ENCODE measurements at regions not wholly inside any gene's neighbourhood (a gene's known extent, or its start where the extent isn't known, plus 50 kb on each side); places are given as distances from the start of the nearest gene placed in this dataset.

DNA sequence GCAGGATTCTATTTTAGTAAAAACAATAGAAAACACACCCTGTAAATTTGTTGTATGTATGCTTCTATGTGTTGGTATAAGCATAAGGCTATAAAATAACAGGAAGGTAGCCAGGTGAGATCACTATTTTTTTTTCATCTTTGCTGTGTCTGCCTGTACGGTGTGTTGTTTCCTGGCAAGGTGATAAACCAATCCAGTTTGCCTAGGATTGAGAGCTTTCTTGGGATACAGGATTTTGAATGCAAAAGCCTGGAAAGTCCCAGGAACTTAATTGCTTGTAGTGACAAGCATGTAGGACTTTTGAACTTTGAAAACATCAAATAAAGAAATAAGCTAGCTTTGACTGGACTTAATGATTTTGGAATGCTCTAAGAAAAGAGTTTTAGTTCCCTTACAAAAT lies 83.3 kb upstream of the RORB start:
- Mint-ChIP-seq H3K4me1 (no peaks in the 10 kb centered on the region), H3K9me3 (ENCODE audit: insufficient read depth) (no peaks in the 10 kb centered on the region), H3K27ac (no peak overlapping the region), H3K4me3 (no peak overlapping the region), H3K27me3 (no peaks in the 10 kb centered on the region)
- no peak overlapping the region for H3K4me3 ChIP-seq (ENCODE audit: control extremely low read depth in 1 of 5, extremely low read depth in 1 of 5, insufficient read depth in 1 of 5, low read depth in 2 of 5, low read length in 4 of 5)
- H3K79me2 ChIP-seq (ENCODE audit: control insufficient read depth, insufficient read depth, low read length) = no peaks in the 10 kb centered on the region
- ChIA-PET CTCF (no interaction called here), POLR2A (no interaction called here)
- no peak overlapping the region for H3K4me2 ChIP-seq (replicated peaks; ENCODE audit: low read depth, low read length, poor library complexity, severe bottlenecking)
- no peak overlapping the region for H3K9ac ChIP-seq (ENCODE audit: low read length)
- intact Hi-C loops (cut with micrococcal nuclease) = no loop called here
- no peaks in the 10 kb centered on the region for H3K4me1 ChIP-seq (ENCODE audit: control insufficient read depth in 2 of 2, insufficient read depth in 2 of 2, low read length in 2 of 2)
- H3K36me3 ChIP-seq (replicated peaks in 1 of 2; ENCODE audit: control extremely low read depth in 1 of 2, control insufficient read depth in 1 of 2, extremely low read depth in 1 of 2, insufficient read depth in 2 of 2, low read length in 1 of 2) = no peaks in the 10 kb centered on the region
- ATAC-seq (ENCODE audit: low read depth) (no peak), DNase-seq (no peak)
- H4K20me1 ChIP-seq (ENCODE audit: control insufficient read depth, insufficient read depth, low read length, poor library complexity, severe bottlenecking) = no peaks in the 10 kb centered on the region
- H3K27me3 ChIP-seq (replicated peaks in 1 of 4; ENCODE audit: control extremely low read depth in 1 of 4, control insufficient read depth in 3 of 4, insufficient read depth in 4 of 4, low read length in 3 of 4) = no peaks in the 10 kb centered on the region
- 91% methylated on average over 1 of the region's 1 CpG for WGBS (ENCODE audit: insufficient coverage)
- no peak for TF ChIP-seq EZH2 (IDR thresholded peaks at IDR 0.05; ENCODE audit: borderline replicate concordance, insufficient read depth, low read depth, low read length, poor library complexity, severe bottlenecking)
- no peak for TF ChIP-seq CTCF (IDR thresholded peaks at IDR 0.05)
- H3K27ac ChIP-seq (ENCODE audit: low read length in 2 of 2) = no peak overlapping the region
- H3K9me3 ChIP-seq (ENCODE audit: control extremely low read depth in 1 of 3, control insufficient read depth in 2 of 3, insufficient read depth in 1 of 3, low read length in 2 of 3) = no peaks in the 10 kb centered on the region
- no peak overlapping the region for H2AFZ ChIP-seq (ENCODE audit: insufficient read depth, low read depth, low read length, poor library complexity, severe bottlenecking)

GRCh38 chr9:74414325-74414724 lies 82.8 kb upstream of the RORB start:
- Histone ChIP-seq H3K27me3 (replicated peaks in 1 of 4; ENCODE audit: control extremely low read depth in 1 of 4, control insufficient read depth in 3 of 4, insufficient read depth in 4 of 4, low read length in 3 of 4) (no peaks in the 10 kb centered on the region), H3K4me1 (ENCODE audit: control insufficient read depth in 2 of 2, insufficient read depth in 2 of 2, low read length in 2 of 2) (no peaks in the 10 kb centered on the region), H3K27ac (ENCODE audit: low read length in 2 of 2) (no peak overlapping the region), H4K20me1 (ENCODE audit: control insufficient read depth, insufficient read depth, low read length, poor library complexity, severe bottlenecking) (no peaks in the 10 kb centered on the region), H3K79me2 (ENCODE audit: control insufficient read depth, insufficient read depth, low read length) (no peaks in the 10 kb centered on the region), H3K36me3 (replicated peaks in 1 of 2; ENCODE audit: control extremely low read depth in 1 of 2, control insufficient read depth in 1 of 2, extremely low read depth in 1 of 2, insufficient read depth in 2 of 2, low read length in 1 of 2) (no peaks in the 10 kb centered on the region), H3K9me3 (ENCODE audit: control extremely low read depth in 1 of 3, control insufficient read depth in 2 of 3, insufficient read depth in 1 of 3, low read length in 2 of 3) (no peaks in the 10 kb centered on the region), H3K9ac (ENCODE audit: low read length) (no peak overlapping the region), H3K4me2 (replicated peaks; ENCODE audit: low read depth, low read length, poor library complexity, severe bottlenecking) (no peak overlapping the region), H2AFZ (ENCODE audit: insufficient read depth, low read depth, low read length, poor library complexity, severe bottlenecking) (no peak overlapping the region), H3K4me3 (ENCODE audit: control extremely low read depth in 1 of 5, extremely low read depth in 1 of 5, insufficient read depth in 1 of 5, low read depth in 2 of 5, low read length in 4 of 5) (no peak overlapping the region)
- H3K27me3 Mint-ChIP-seq = no peaks in the 10 kb centered on the region
- H3K4me3 Mint-ChIP-seq = no peak overlapping the region
- no peak for TF ChIP-seq EZH2 (IDR thresholded peaks at IDR 0.05; ENCODE audit: borderline replicate concordance, insufficient read depth, low read depth, low read length, poor library complexity, severe bottlenecking)
- TF ChIP-seq CTCF (IDR thresholded peaks at IDR 0.05) = no peak
- intact Hi-C loops (cut with micrococcal nuclease) = no loop called here
- no CpG with 5 or more reads among the region's 1 CpG for WGBS (ENCODE audit: insufficient coverage)
- no peak overlapping the region for H3K27ac Mint-ChIP-seq
- H3K4me1 Mint-ChIP-seq = no peaks in the 10 kb centered on the region
- ChIA-PET POLR2A (no interaction called here), CTCF (no interaction called here)
- ATAC-seq (ENCODE audit: low read depth) (no peak), DNase-seq (no peak)
- H3K9me3 Mint-ChIP-seq (ENCODE audit: insufficient read depth) = no peaks in the 10 kb centered on the region
